ENCODE measurements at regions not wholly inside any gene's neighbourhood (a gene's known extent, or its start where the extent isn't known, plus 50 kb on each side); places are given as distances from the start of the nearest gene placed in this dataset.
"Not testable (repeated sequence)": the region's sequence is repeated elsewhere in the genome, so short reads cannot be mapped to it uniquely, and the experiment has no call there.

DNA sequence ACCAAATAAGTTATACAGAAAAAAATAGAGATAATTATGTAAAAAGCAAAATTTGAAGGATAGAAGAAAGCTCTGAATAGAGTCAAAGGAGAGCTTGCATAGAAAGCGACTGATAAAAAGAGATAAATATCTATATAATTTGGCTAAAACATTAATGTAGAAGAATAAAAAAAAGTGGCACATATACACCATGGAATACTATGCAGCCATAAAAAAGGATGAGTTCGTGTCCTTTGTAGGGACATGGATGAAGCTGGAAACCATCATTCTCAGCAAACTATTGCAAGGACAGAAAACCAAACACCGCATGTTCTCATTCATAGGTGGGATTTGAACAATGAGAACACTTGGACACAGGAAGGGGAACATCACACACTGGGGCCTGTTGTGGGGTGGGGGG is 693.3 kb upstream of the NR2F2 start:
- not testable (repeated sequence) for TF ChIP-seq POLR2AphosphoS5 (IDR thresholded peaks at IDR 0.05)
- TF ChIP-seq, protein P1, sequence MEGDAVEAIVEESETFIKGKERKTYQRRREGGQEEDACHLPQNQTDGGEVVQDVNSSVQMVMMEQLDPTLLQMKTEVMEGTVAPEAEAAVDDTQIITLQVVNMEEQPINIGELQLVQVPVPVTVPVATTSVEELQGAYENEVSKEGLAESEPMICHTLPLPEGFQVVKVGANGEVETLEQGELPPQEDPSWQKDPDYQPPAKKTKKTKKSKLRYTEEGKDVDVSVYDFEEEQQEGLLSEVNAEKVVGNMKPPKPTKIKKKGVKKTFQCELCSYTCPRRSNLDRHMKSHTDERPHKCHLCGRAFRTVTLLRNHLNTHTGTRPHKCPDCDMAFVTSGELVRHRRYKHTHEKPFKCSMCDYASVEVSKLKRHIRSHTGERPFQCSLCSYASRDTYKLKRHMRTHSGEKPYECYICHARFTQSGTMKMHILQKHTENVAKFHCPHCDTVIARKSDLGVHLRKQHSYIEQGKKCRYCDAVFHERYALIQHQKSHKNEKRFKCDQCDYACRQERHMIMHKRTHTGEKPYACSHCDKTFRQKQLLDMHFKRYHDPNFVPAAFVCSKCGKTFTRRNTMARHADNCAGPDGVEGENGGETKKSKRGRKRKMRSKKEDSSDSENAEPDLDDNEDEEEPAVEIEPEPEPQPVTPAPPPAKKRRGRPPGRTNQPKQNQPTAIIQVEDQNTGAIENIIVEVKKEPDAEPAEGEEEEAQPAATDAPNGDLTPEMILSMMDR (IDR thresholded peaks at IDR 0.05), result not testable (repeated sequence)
